ENCODE measurements at regions not wholly inside any gene's neighbourhood (a gene's known extent, or its start where the extent isn't known, plus 50 kb on each side); places are given as distances from the start of the nearest gene placed in this dataset.

- DNase-seq, result no peak
Observed at GRCh38 chr3:10555263-10555662, 49.9 kb upstream of the ATP2B2 start.

GRCh38 chr3:10556312-10556711 is 50.9 kb upstream of the ATP2B2 start:
- no peak for DNase-seq

- no peak for DNase-seq
Observed at GRCh38 chr3:10557250-10557649, 51.9 kb upstream of the ATP2B2 start.

- DNase-seq, result no peak
Observed at GRCh38 chr3:10557781-10558373, 52.5 kb upstream of the ATP2B2 start.

GRCh38 chr3:10558736-10559135 is 53.4 kb upstream of the ATP2B2 start:
- DNase-seq, result no peak

GRCh38 chr3:10560060-10560861 is 54.9 kb upstream of the ATP2B2 start:
- DNase-seq, result no peak

GRCh38 chr3:10561162-10561945 is 56.0 kb upstream of the ATP2B2 start:
- DNase-seq, result no peak

GRCh38 chr3:10561946-10562560 is 56.7 kb upstream of the ATP2B2 start:
- no peak for DNase-seq

GRCh38 chr3:10563396-10563795 is 58.0 kb upstream of the ATP2B2 start:
- DNase-seq, result no peak

- DNase-seq, result no peak
Observed at GRCh38 chr3:10565814-10566213, 60.4 kb upstream of the ATP2B2 start.

GRCh38 chr3:10566451-10566850 is 61.1 kb upstream of the ATP2B2 start:
- no peak for DNase-seq

GRCh38 chr3:10568549-10568948 is 63.2 kb upstream of the ATP2B2 start:
- DNase-seq, result no peak

- no peak for DNase-seq
Observed at GRCh38 chr3:10570196-10570946, 65.0 kb upstream of the ATP2B2 start.

GRCh38 chr3:10574101-10574620 is 68.8 kb upstream of the ATP2B2 start:
- DNase-seq, result no peak

GRCh38 chr3:10575601-10576160 is 70.3 kb upstream of the ATP2B2 start:
- no peak for DNase-seq

- DNase-seq, result no peak
Observed at GRCh38 chr3:10577486-10577885, 72.1 kb upstream of the ATP2B2 start.

GRCh38 chr3:10580426-10580825 is 75.0 kb upstream of the ATP2B2 start:
- DNase-seq, result no peak

GRCh38 chr3:10581251-10581650 is 75.9 kb upstream of the ATP2B2 start:
- DNase-seq, result no peak

- DNase-seq, result no peak
Observed at GRCh38 chr3:10581716-10582115, 76.3 kb upstream of the ATP2B2 start.

- DNase-seq, result no peak
Observed at GRCh38 chr3:10582733-10583132, 77.3 kb upstream of the ATP2B2 start.

GRCh38 chr3:10583798-10584708 is 78.7 kb upstream of the ATP2B2 start:
- no peak for DNase-seq

Measured in NCI-H2081 (cell line).